PC-9 (cell line): ENCODE measurements at regions not wholly inside any gene's neighbourhood (a gene's known extent, or its start where the extent isn't known, plus 50 kb on each side); places are given as distances from the start of the nearest gene placed in this dataset.

Experiments
- BruUV-seq: library from RNA; stranded (reverse); fragments of 400-500 nt; replicated peaks from 2 replicates; lab custom pipeline; 2021; lab: Mats Ljungman, UMichigan
- CTCF ChIA-PET: fragments of 300-600 bp; sonication (Branson Sonifier 250); formaldehyde crosslinking; loops from one replicate; lab custom pipeline; 2022; ENCODE audit warnings: antibody characterized with exemption; lab: Charles Lee
- POLR2A ChIA-PET: fragments of 300-600 bp; sonication (Branson Sonifier 250); formaldehyde crosslinking; loops from one replicate; lab custom pipeline; 2022; ENCODE audit warnings: antibody characterized with exemption; ENCODE audit not compliant: unreplicated experiment; lab: Charles Lee
- DNase-seq, 2 experiments: peaks; one replicate each; pipeline versions ENCODE4 v3.0.0 to v3.0.0-alpha.2; 2015 to 2022; ENCODE audit warnings: mixed read lengths in 1 of 2
- H2AFZ ChIP-seq: fragments of 200-600 bp; sonication (generic); 2 replicates; pipeline ENCODE4 v1.8.1; 2017; ENCODE audit warnings: antibody characterized with exemption
- H3F3A ChIP-seq: fragments of 200-600 bp; sonication (generic); 2 replicates; pipeline ENCODE4 v1.8.1; 2017; ENCODE audit warnings: antibody characterized with exemption, mild to moderate bottlenecking, low read depth; ENCODE audit not compliant: insufficient read depth
- H3K27ac ChIP-seq: fragments of 200-600 bp; sonication (generic); 2 replicates; pipeline ENCODE4 v1.6.1; 2016; ENCODE audit warnings: mixed run types
- H3K27me3 ChIP-seq: fragments of 200-600 bp; sonication (generic); 2 replicates; pipeline ENCODE4 v1.6.1; 2016; ENCODE audit warnings: low read depth, mixed run types; ENCODE audit not compliant: insufficient read depth
- H3K36me3 ChIP-seq: fragments of 200-600 bp; sonication (generic); 2 replicates; pipeline ENCODE4 v1.6.1; 2016; ENCODE audit warnings: low read depth, mixed run types
- H3K4me1 ChIP-seq: fragments of 200-600 bp; sonication (generic); replicated peaks from 2 replicates; pipeline ENCODE4 v1.6.1; 2016; ENCODE audit warnings: mixed run types; ENCODE audit not compliant: insufficient read depth
- H3K4me2 ChIP-seq: fragments of 200-600 bp; sonication (generic); 2 replicates; pipeline ENCODE4 v1.6.1; 2017; ENCODE audit warnings: mixed run types
- H3K4me3 ChIP-seq: fragments of 200-600 bp; sonication (generic); 2 replicates; pipeline ENCODE4 v1.6.1; 2016; ENCODE audit warnings: mixed run types
- H3K79me2 ChIP-seq: fragments of 200-600 bp; sonication (generic); 2 replicates; pipeline ENCODE4 v1.6.1; 2017; ENCODE audit warnings: low read depth, mixed run types
- H3K9me2 ChIP-seq: fragments of 200-600 bp; sonication (generic); 2 replicates; pipeline ENCODE4 v1.8.1; 2017; ENCODE audit warnings: mild to moderate bottlenecking; ENCODE audit not compliant: insufficient read depth
- H3K9me3 ChIP-seq: fragments of 200-600 bp; sonication (generic); 2 replicates; pipeline ENCODE4 v1.8.1; 2016; ENCODE audit warnings: low read depth; ENCODE audit not compliant: insufficient read depth
- H4K20me1 ChIP-seq: fragments of 200-600 bp; sonication (generic); 2 replicates; pipeline ENCODE4 v1.8.1; 2017; ENCODE audit not compliant: insufficient read depth
- EZH2 ChIP-seq: fragments of 200-600 bp; sonication (generic); IDR thresholded peaks from 2 replicates; pipeline ENCODE4 v1.8.0; 2017; ENCODE audit warnings: antibody characterized with exemption, low read depth
- intact Hi-C: fragments of 100-400 bp; cut with micrococcal nuclease; formaldehyde crosslinking; loops from one replicate; pipeline ENCODE4 v1.10.0; 2022; ENCODE audit not compliant: unreplicated experiment
- TF ChIP-seq, protein P1 (sequence below): fragments of 200-600 bp; sonication (generic); conservative IDR thresholded peaks from 2 replicates; pipeline ENCODE4 v1.6.1; 2017; ENCODE audit warnings: mixed run types, antibody characterized with exemption, mild to moderate bottlenecking, moderate library complexity

DNA sequence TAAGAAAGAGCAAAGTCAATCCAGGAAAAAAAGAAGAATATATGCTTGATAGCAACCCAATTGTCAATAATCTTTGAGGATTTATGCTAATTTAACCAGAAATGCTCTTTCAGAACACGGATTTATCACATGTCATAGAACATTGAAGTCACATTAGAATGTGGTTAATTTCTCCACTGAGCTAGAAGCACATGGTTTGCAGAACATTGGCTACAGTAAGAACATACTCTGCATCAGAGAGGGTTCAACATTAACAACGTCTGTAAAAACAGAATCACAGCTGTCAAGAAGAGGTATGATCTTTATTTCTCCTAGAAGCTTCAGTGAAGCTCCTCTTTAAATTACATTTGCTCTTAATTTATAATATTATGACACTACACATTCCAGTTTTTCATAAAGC, 619.7 kb upstream of the AGTR1 start:
- ChIA-PET POLR2A (no interaction called here), CTCF (no interaction called here)
- Histone ChIP-seq H3K27me3 (no peaks in the 10 kb centered on the region), H3K4me3 (no peak overlapping the region), H3K36me3 (no peaks in the 10 kb centered on the region), H3K79me2 (no peaks in the 10 kb centered on the region), H3K4me2 (no peak overlapping the region), H3K9me2 (no peaks in the 10 kb centered on the region), H3K4me1 (no peaks in the 10 kb centered on the region), H3K9me3 (no peaks in the 10 kb centered on the region), H3K27ac (no peak overlapping the region), H4K20me1 (no peaks in the 10 kb centered on the region), H2AFZ (no peak overlapping the region), H3F3A (no peaks in the 10 kb centered on the region)
- no peak for DNase-seq
- no TSS peak for BruUV-seq
- TF ChIP-seq, protein P1, sequence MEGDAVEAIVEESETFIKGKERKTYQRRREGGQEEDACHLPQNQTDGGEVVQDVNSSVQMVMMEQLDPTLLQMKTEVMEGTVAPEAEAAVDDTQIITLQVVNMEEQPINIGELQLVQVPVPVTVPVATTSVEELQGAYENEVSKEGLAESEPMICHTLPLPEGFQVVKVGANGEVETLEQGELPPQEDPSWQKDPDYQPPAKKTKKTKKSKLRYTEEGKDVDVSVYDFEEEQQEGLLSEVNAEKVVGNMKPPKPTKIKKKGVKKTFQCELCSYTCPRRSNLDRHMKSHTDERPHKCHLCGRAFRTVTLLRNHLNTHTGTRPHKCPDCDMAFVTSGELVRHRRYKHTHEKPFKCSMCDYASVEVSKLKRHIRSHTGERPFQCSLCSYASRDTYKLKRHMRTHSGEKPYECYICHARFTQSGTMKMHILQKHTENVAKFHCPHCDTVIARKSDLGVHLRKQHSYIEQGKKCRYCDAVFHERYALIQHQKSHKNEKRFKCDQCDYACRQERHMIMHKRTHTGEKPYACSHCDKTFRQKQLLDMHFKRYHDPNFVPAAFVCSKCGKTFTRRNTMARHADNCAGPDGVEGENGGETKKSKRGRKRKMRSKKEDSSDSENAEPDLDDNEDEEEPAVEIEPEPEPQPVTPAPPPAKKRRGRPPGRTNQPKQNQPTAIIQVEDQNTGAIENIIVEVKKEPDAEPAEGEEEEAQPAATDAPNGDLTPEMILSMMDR, result no peak
- TF ChIP-seq EZH2, result no peak
- intact Hi-C loops, result loop anchor here (2.0 to 10.0 kb wide), 2 partner anchors 957 to 1263 kb away; no protein-coding TSS in a partner anchor

DNA sequence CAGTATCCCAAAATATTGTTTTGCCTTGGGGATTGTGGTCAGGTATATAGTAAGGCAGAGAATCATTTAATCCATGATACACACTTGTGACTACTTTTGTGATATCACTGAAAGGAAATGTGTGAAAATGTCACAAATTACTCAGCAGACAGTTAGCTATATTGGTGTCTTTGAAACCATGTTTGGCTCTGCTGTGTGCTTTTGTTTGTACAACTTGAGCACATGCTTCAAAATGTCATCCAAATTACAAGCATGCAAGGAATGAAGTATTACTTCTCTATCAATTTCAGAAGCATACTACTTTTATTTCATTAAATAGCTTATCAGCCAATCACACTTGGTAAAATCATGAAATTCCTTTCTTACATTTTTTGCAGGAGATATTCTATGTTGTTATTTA, 619.0 kb upstream of the AGTR1 start:
- Histone ChIP-seq H3K4me2 (no peak overlapping the region), H3K27ac (no peak overlapping the region), H3K4me3 (no peak overlapping the region), H3K36me3 (no peaks in the 10 kb centered on the region), H3K4me1 (no peaks in the 10 kb centered on the region), H2AFZ (no peak overlapping the region), H3K79me2 (no peaks in the 10 kb centered on the region), H3K9me2 (no peaks in the 10 kb centered on the region), H3F3A (no peaks in the 10 kb centered on the region), H3K9me3 (no peaks in the 10 kb centered on the region), H4K20me1 (no peaks in the 10 kb centered on the region), H3K27me3 (no peaks in the 10 kb centered on the region)
- no TSS peak for BruUV-seq
- ChIA-PET POLR2A (no interaction called here), CTCF (interaction anchor here (0.7 kb wide), 1 partner anchor 957 kb away, joined by 3 read pairs; no protein-coding TSS in a partner anchor)
- TF ChIP-seq EZH2, result no peak
- TF ChIP-seq, protein P1, result no peak
- DNase-seq, result no peak
- intact Hi-C loops, result loop anchor here (10.0 kb wide), 1 partner anchor 1264 kb away; no protein-coding TSS in a partner anchor

DNA sequence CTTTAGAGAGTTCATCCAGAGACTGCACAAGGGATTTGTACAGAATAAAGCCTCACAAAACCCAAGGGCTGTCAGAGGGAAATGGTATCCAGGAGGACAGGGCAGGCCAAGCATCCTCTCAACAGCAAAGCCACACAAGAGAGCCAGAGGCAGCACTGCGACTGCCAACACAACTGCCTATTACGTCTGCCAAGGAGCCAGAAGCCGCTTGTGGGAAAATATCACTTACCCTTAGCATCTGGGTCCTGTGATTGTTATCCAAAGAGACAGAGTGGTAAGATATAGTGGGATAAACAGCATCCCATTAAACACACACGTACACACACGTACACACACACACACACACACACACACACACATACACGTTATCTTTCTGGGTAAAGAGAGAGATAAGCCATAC, 618.3 kb upstream of the AGTR1 start:
- Histone ChIP-seq H2AFZ (no peak overlapping the region), H3K9me2 (no peaks in the 10 kb centered on the region), H3K9me3 (no peaks in the 10 kb centered on the region), H3K27ac (no peak overlapping the region), H3K4me3 (no peak overlapping the region), H3K4me1 (no peaks in the 10 kb centered on the region), H3F3A (no peaks in the 10 kb centered on the region), H4K20me1 (no peaks in the 10 kb centered on the region), H3K79me2 (no peaks in the 10 kb centered on the region), H3K4me2 (no peak overlapping the region), H3K27me3 (no peaks in the 10 kb centered on the region), H3K36me3 (no peaks in the 10 kb centered on the region)
- CTCF ChIA-PET, result interaction anchor here (0.7 kb wide), 1 partner anchor 958 kb away, joined by 3 read pairs; no protein-coding TSS in a partner anchor
- no TSS peak for BruUV-seq
- POLR2A ChIA-PET, result no interaction called here
- no peak for TF ChIP-seq EZH2
- intact Hi-C loops, result loop anchor here (10.0 kb wide), 1 partner anchor 1265 kb away; no protein-coding TSS in a partner anchor
- DNase-seq, result no peak

DNA sequence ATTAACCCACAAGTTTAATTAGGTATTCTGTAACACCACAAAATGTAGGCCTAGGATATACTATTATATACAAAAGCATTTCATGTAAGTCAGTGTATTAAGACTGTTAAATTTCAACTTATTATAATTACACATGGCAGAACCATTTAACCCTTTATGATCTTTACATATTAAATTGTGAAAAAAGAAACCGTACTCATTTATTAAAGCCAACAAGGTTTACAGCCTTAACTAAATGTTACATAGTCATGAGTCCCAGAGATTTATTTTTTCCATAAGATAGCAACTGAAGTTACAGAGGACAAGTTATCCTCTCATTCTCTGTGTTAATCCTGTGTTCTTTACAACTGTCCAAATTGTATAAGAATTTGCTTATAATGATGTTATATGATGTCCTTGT, 615.8 kb upstream of the AGTR1 start:
- intact Hi-C loops, result loop anchor here (5.0 kb wide), 1 partner anchor 285 kb away; no protein-coding TSS in a partner anchor
- Histone ChIP-seq H2AFZ (no peak overlapping the region), H3K9me2 (no peaks in the 10 kb centered on the region), H4K20me1 (no peaks in the 10 kb centered on the region), H3K79me2 (no peaks in the 10 kb centered on the region), H3F3A (no peaks in the 10 kb centered on the region), H3K9me3 (no peaks in the 10 kb centered on the region), H3K4me3 (no peak overlapping the region), H3K4me2 (no peak overlapping the region), H3K36me3 (no peaks in the 10 kb centered on the region), H3K4me1 (no peaks in the 10 kb centered on the region), H3K27me3 (no peaks in the 10 kb centered on the region), H3K27ac (no peak overlapping the region)
- no peak for DNase-seq
- BruUV-seq, result no TSS peak
- TF ChIP-seq EZH2, result no peak
- TF ChIP-seq, protein P1, result no peak
- POLR2A ChIA-PET, result no interaction called here
- CTCF ChIA-PET, result no interaction called here
